ENCODE measurements at regions not wholly inside any gene's neighbourhood (a gene's known extent, or its start where the extent isn't known, plus 50 kb on each side); places are given as distances from the start of the nearest gene placed in this dataset.
"Not testable (repeated sequence)": the region's sequence is repeated elsewhere in the genome, so short reads cannot be mapped to it uniquely, and the experiment has no call there.

DNA sequence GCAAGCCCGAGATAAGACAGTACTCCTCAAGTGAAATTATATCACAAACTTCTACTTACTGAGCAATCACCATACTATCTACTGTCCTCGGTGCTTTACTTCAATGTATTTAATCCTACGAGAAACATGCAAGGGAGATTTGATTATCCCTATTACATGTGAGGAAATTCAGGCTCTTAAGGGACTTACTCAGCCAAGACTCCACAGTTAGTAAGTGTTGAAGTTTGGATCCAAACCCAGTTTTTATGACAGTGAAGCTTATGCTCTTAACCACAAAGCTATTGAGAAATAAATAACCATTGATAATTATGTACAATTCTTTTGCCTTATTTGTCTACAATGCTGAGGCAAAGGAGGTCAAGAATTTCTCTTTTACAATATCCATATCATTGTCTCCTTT lies 672.9 kb upstream of the ACVR2A start:
- no peak for DNase-seq

DNA sequence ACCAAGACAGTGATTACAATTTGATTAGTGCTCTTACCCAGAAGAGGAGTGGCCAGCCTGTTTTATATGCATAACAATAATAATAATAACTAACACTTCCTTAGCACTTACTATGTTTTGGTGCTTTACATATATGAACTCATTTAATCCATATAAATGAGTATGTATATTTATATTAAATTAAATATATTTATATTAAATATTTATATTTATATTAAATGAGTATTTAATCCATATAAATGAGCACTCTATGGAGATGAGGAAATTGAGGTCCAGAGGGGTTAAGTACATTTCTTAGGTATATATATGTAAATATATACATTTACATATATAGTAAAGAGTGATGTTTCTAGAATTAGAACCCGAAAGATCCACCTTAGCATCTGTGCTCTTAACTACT lies 673.9 kb upstream of the ACVR2A start:
- no peak for DNase-seq

- DNase-seq = no peak
Measured at GRCh38 chr2:147165697-147166382, 679.0 kb upstream of the ACVR2A start.

GRCh38 chr2:147164563-147164962 lies 680.3 kb upstream of the ACVR2A start:
- no peak for DNase-seq

GRCh38 chr2:147161746-147162145 lies 683.1 kb upstream of the ACVR2A start:
- no peak for DNase-seq

DNA sequence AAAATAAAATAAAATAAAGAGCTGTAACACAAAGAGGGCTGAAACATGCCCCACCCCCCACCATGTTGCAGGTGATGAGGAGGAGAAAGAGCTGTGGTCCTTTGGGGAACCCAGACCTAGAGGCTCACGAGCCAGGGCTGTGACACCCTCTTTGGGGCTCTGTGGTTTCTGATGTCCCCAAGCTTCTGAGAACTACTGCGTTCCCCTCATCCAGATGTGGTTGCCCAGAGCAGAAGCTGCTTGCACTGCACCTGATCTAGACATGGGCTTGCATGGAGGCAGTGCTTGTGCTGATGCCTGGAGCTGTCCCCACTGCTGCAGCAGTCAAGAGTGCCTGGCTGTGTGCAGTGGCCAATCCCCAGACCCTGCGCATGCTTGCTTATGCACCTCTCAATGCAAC lies 687.9 kb upstream of the ACVR2A start:
- no peak for DNase-seq

- DNase-seq = no peak
Measured at GRCh38 chr2:147150241-147150635, 694.6 kb upstream of the ACVR2A start.

DNA sequence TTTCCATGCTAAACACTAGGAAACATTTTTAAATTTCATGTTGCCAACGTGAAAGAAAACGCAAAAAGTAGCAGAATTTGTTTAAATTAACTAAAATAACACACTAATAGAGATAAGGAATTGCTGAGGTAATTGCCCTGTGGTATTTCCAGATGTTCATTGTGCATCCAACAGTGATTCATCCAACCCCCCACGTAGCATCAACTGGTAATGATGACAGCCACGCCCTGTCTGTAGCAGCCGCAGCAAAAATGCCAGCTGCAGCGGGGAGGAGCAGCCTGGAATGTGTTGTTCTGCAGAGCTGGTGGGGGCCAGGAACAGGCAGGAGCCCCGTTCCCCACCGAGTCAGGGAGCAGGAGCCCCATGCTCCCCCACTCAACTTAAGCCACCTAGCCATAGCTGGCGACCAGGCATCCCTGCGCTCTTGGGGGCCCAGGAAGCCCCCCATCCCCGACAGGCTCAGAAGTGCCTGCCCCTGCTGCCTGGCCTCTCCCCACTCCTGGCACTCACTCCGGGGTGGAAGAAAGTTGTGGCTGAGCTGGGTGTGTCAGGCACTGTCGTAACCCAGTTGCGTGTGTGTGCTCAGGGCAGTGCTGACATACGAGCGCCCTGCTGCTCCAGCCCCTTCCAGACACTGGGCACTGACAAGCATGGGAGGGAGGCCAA lies 695.1 kb upstream of the ACVR2A start:
- no peak for DNase-seq

- DNase-seq = no peak
Measured at GRCh38 chr2:147147802-147148201, 697.0 kb upstream of the ACVR2A start.

DNA sequence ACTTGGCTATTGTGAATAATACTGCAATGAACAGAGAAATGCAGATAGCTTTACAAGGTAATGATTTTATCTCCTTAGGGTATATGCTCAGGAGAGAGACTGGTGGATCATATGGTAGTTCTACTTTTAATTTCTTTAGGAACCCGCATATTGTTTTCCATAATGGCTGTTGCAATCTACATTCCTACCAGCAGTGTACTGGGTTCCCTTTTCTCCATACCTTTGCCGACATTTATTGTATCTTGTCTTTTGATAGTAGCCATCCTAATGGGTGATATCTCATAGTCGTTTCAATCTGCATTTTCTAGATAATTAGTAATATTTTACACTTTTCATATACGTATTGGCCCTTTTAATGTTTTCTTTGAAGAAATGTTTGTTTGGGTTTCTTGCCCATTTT lies 702.9 kb upstream of the ACVR2A start:
- DNase-seq = no peak

GRCh38 chr2:147139732-147140131 lies 705.1 kb upstream of the ACVR2A start:
- not testable (repeated sequence) for DNase-seq

- DNase-seq = no peak
Measured at GRCh38 chr2:147137711-147138110, 707.1 kb upstream of the ACVR2A start.

GRCh38 chr2:147135376-147135775 lies 709.5 kb upstream of the ACVR2A start:
- DNase-seq = no peak

- DNase-seq = no peak
Measured at GRCh38 chr2:147133286-147133908, 711.4 kb upstream of the ACVR2A start.

GRCh38 chr2:147125145-147125544 lies 719.7 kb upstream of the ACVR2A start:
- no peak for DNase-seq

- no peak for DNase-seq
Measured at GRCh38 chr2:147122944-147123343, 721.9 kb upstream of the ACVR2A start.

DNA sequence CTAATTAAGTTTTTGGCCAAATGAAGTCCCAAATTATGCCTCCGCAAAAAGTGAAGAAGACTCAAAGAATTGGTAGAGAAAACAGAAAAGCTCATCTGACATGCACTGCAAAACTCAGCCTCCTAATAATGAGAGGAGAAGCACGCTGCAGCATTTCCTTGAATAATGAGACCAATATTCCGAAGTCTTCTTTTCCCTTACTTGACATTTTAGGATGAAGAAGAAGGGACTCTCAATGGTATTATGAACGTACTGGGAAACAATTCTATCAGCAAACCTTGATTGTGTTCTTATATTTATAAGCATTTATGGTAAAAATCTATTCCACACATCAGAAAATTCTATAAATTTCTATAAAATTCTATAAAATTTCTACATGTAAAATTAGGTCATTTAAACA lies 733.9 kb upstream of the ACVR2A start:
- no peak for DNase-seq

DNA sequence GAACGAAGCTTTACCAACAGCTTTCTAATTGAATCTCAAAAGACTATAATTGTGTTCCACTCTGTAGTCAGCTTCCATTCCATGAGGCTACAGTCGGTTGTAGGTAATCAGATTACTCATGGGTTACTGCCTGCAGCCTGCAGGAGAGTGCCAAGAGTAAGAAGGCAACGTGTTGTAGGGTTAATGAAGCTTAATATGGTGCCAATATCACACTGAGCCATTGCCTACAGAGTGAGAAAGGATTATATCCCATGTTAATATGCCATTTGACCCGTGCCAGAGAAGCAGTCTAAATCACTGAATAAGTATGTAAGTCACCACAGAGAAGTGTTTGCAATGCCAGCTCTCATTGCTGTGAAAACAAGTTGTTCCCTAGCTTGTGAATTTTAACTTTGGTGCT lies 734.5 kb upstream of the ACVR2A start:
- no peak for DNase-seq

DNA sequence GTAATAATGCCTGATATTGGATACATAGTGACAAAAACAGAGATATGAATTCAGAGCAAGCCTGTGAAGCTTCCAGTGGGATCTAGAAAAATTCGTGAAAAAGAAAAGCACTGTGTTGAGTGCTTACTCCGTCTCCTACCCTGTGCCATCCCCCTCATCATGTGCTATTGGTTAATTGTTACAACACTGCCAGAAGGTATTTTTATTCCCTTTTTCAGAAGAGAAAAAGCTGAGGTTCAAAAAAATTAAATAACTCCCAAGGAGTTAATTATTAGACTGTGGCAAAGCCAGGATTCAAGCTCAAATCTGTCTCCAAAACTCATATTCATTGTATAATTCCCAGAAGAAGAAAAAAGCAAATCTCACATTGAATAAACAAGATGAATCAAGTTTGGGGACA lies 735.5 kb upstream of the ACVR2A start:
- no peak for DNase-seq

GRCh38 chr2:147108548-147108947 lies 736.3 kb upstream of the ACVR2A start:
- DNase-seq = no peak

DNA sequence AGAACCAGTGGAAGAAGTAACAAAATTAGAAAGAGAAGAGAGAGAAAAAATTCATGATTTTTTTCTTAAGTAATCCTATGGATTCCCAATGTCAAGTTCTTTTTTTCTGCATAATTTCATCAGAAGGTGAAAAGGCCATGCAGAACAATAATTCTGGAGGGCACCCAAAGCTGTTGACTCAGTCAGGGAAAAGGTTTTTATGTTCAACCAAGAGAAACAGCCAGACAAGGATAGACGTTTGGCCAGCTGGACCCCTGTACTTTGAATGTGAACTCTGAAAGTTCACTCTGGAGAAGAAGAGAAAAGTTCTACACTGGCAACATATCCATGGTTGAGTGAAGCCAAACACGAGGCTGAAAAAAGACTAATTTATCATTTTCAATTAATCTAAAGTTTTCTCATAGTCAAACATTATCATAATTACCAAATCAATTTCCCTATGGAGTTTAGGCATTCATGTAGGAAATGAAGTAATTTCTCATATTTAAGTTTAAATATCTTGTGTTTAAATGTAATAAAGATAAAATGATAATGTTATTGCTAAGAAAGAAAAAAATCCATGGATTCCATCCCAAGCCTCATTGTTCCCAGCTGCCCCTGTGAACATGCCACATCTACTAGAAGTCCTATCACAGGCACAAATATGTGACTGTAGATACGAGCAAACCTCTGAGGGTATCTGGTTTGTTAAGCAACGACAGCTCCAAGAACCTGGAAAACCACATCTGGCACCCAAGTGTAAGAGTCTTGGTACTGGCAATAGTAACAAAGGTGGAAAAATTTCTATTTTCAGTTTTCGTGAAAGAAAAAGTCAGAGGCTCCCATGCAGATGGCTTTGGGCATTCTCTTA lies 742.7 kb upstream of the ACVR2A start:
- DNase-seq = no peak

GRCh38 chr2:147100406-147101035 lies 744.3 kb upstream of the ACVR2A start:
- no peak for DNase-seq

DNA sequence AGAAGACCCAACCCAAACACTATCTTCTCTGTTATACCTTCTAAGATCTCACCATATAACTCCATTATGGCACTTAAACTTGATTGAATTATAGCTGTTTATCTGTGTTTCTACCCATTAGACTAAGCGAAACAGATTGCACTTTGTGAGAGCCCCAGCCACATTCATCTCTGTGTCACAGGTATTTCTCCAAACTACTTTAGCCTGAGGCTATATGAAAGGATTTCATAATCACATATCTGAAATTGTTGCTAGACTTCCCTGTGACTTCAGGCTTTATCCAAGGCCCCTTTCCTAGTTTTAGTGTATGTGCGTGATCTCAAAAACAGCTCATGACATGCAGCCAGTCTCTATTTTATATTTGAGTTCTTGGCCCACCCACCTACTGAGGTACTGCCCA lies 745.0 kb upstream of the ACVR2A start:
- DNase-seq = no peak
